PC-3 (cell line): ENCODE measurements at regions not wholly inside any gene's neighbourhood (a gene's known extent, or its start where the extent isn't known, plus 50 kb on each side); places are given as distances from the start of the nearest gene placed in this dataset.

Experiments
- ATAC-seq: fragments of 200-7000 bp; cut with Tn5 transposase; 2 replicates; pipeline ENCODE4 v1.9.1; 2020; ENCODE audit warnings: mild to moderate bottlenecking, moderate library complexity
- BruUV-seq: library from RNA; stranded (reverse); fragments of 400-500 nt; replicated peaks from 2 replicates; lab custom pipeline; 2021; lab: Mats Ljungman, UMichigan
- CTCF ChIA-PET: fragments of 300-600 bp; sonication (Branson Sonifier 250); formaldehyde crosslinking; loops from one replicate; lab custom pipeline; 2022; ENCODE audit warnings: antibody characterized with exemption; lab: Charles Lee
- POLR2A ChIA-PET: fragments of 300-600 bp; sonication (Branson Sonifier 250); formaldehyde crosslinking; loops from one replicate; lab custom pipeline; 2022; ENCODE audit warnings: antibody characterized with exemption; ENCODE audit not compliant: unreplicated experiment; lab: Charles Lee
- DNase-seq: peaks from one replicate; pipeline ENCODE4 v3.0.0-alpha.2; 2015
- H2AFZ ChIP-seq: fragments of 300-600 bp; sonication (generic); 2 replicates; pipeline ENCODE4 v1.6.0; 2016; ENCODE audit warnings: antibody characterized with exemption, low read length
- H3F3A ChIP-seq: fragments of 300-600 bp; sonication (generic); one replicate; pipeline ENCODE4 v1.6.0; 2017; ENCODE audit warnings: antibody characterized with exemption, low read length, control low read depth, mild to moderate bottlenecking; ENCODE audit not compliant: unreplicated experiment
- H3K27ac ChIP-seq: fragments of 300-600 bp; sonication (generic); 2 replicates; pipeline ENCODE4 v1.5.1; 2016; ENCODE audit warnings: mild to moderate bottlenecking, low read length
- H3K27me3 ChIP-seq: fragments of 300-600 bp; sonication (generic); 2 replicates; pipeline ENCODE4 v1.6.1; 2016; ENCODE audit warnings: low read length, mixed read lengths
- H3K36me3 ChIP-seq: fragments of 300-600 bp; sonication (generic); 2 replicates; pipeline ENCODE4 v1.6.1; 2016; ENCODE audit warnings: low read depth, mixed run types, low read length, mixed read lengths
- H3K4me1 ChIP-seq: fragments of 300-600 bp; sonication (generic); 2 replicates; pipeline ENCODE4 v1.5.1; 2016; ENCODE audit warnings: low read length; ENCODE audit not compliant: insufficient read depth
- H3K4me2 ChIP-seq: fragments of 300-600 bp; sonication (generic); 2 replicates; pipeline ENCODE4 v1.6.0; 2016; ENCODE audit warnings: low read length
- H3K4me3 ChIP-seq: fragments of 300-600 bp; sonication (generic); 2 replicates; pipeline ENCODE4 v1.5.1; 2016; ENCODE audit warnings: mild to moderate bottlenecking, low read length, mixed read lengths
- H3K79me2 ChIP-seq: fragments of 300-600 bp; sonication (generic); 2 replicates; pipeline ENCODE4 v1.6.1; 2017; ENCODE audit warnings: low read length, mixed read lengths
- H3K9ac ChIP-seq: fragments of 300-600 bp; sonication (generic); 2 replicates; pipeline ENCODE4 v1.6.0; 2016; ENCODE audit warnings: mild to moderate bottlenecking, low read length
- H3K9me2 ChIP-seq: fragments of 300-600 bp; sonication (generic); replicated peaks from 2 replicates; pipeline ENCODE4 v1.6.1; 2016; ENCODE audit warnings: mixed run types, low read length, mixed read lengths
- H3K9me3 ChIP-seq: fragments of 300-600 bp; sonication (generic); 2 replicates; pipeline ENCODE4 v1.6.1; 2016; ENCODE audit warnings: low read length, mixed read lengths
- H4K20me1 ChIP-seq: fragments of 300-600 bp; sonication (generic); 2 replicates; pipeline ENCODE4 v1.6.1; 2016; ENCODE audit warnings: low read length, mixed read lengths
- EZH2 ChIP-seq: fragments of 300-600 bp; sonication (generic); IDR thresholded peaks from one replicate; pipeline ENCODE4 v1.6.1; 2017; ENCODE audit warnings: antibody characterized with exemption, mild to moderate bottlenecking, low read length; ENCODE audit not compliant: unreplicated experiment
- EZH2phosphoT487 ChIP-seq: fragments of 300-600 bp; sonication (generic); IDR thresholded peaks from 2 replicates; pipeline ENCODE4 v1.6.1; 2018; ENCODE audit warnings: mild to moderate bottlenecking, antibody characterized with exemption, low read length, borderline replicate concordance
- intact Hi-C: fragments of 100-400 bp; cut with micrococcal nuclease; formaldehyde crosslinking; loops from 2 replicates; pipeline ENCODE4 v1.9.0; 2023
- TF ChIP-seq, protein P1 (sequence below): fragments of 300-600 bp; sonication (generic); conservative IDR thresholded peaks from 2 replicates; pipeline ENCODE4 v1.5.1; 2017; ENCODE audit warnings: antibody characterized with exemption, low read depth, mild to moderate bottlenecking, low read length

DNA sequence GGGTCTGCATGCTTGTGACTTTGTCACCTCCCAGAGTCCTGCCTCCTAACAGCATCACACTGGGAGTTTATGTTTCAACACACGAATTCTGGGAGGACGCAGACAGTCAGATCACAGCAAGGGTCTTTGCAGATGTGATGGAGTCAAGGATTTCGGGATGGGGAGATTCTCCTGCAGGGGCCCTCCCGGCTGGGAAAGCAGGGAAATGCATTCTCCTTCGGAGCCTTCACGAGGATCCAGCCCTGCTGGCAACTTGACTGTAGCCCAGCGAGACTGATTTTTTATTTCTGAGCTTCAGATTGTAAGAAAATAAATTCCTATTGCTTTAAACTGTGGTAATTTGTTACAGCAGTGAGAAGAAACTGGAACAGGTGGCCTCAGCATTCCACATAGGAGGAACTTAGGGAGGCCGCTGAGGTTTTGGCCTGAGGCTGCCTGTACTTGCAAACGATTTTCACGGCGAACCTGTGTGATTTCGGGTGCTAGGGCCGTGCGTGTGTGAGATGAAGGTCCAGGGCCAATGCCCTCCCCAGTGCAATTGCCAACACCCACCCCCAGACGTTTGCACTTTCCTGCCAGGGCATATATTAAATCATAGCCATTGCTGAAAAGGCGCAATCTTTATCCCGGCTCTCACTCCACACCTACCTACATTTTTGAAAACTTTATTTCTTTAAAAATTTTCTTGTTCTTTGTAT, 79.8 kb downstream of the ASB1 start:
- CTCF ChIA-PET, result no interaction called here
- no peaks in the 10 kb centered on the region for H3K4me1 ChIP-seq

DNA sequence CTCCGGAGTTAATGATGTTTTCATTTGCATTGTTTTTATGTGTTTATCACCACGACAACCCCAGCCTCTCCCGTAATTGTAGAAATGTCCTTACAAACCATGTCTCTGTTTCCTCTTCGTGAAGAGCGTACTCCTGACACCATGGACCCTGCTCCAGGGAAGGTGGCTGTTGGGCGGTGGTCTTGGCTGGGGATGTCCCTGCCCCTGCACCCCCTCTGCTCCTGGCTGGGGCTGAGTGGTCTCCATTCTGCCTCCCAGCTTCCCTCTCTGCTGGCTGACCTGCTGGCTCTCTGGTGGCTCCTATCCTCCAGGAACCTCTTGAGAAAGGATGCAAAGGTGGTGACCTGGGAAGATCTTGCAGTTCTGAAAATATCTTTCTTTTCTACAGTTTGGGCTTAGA, 81.1 kb downstream of the ASB1 start:
- POLR2A ChIA-PET, result no interaction called here
- DNase-seq (no peak), ATAC-seq (no peak)
- TF ChIP-seq EZH2, result no peak
- no peak for TF ChIP-seq EZH2phosphoT487
- TF ChIP-seq, protein P1, sequence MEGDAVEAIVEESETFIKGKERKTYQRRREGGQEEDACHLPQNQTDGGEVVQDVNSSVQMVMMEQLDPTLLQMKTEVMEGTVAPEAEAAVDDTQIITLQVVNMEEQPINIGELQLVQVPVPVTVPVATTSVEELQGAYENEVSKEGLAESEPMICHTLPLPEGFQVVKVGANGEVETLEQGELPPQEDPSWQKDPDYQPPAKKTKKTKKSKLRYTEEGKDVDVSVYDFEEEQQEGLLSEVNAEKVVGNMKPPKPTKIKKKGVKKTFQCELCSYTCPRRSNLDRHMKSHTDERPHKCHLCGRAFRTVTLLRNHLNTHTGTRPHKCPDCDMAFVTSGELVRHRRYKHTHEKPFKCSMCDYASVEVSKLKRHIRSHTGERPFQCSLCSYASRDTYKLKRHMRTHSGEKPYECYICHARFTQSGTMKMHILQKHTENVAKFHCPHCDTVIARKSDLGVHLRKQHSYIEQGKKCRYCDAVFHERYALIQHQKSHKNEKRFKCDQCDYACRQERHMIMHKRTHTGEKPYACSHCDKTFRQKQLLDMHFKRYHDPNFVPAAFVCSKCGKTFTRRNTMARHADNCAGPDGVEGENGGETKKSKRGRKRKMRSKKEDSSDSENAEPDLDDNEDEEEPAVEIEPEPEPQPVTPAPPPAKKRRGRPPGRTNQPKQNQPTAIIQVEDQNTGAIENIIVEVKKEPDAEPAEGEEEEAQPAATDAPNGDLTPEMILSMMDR, result no peak
- Histone ChIP-seq H3K4me3 (no peak overlapping the region), H2AFZ (no peak overlapping the region), H3K4me2 (no peak overlapping the region), H3K27me3 (no peaks in the 10 kb centered on the region), H3K36me3 (no peaks in the 10 kb centered on the region), H3K4me1 (peaks cover 5% of the 10 kb centered on the region; the same call in 1 of the 2 replicates), H4K20me1 (no peaks in the 10 kb centered on the region), H3K79me2 (no peaks in the 10 kb centered on the region), H3K9me3 (no peaks in the 10 kb centered on the region), H3K9me2 (no peaks in the 10 kb centered on the region), H3F3A (no peaks in the 10 kb centered on the region), H3K9ac (no peak overlapping the region), H3K27ac (no peak overlapping the region)
- intact Hi-C loops, result no loop called here
- CTCF ChIA-PET, result no interaction called here
- no TSS peak for BruUV-seq

More for the DNA sequence above, 79.8 kb downstream of the ASB1 start:
- H3K36me3 ChIP-seq, result no peaks in the 10 kb centered on the region
- no peaks in the 10 kb centered on the region for H3K79me2 ChIP-seq
- no peak for TF ChIP-seq EZH2
- no peak for TF ChIP-seq EZH2phosphoT487
- TF ChIP-seq, protein P1, result no peak
- no TSS peak for BruUV-seq
- POLR2A ChIA-PET, result no interaction called here
- no peak overlapping the region for H2AFZ ChIP-seq
- H3K27ac ChIP-seq, result no peak overlapping the region
- ATAC-seq (no peak), DNase-seq (no peak)
- no peak overlapping the region for H3K4me2 ChIP-seq
- no peak overlapping the region for H3K4me3 ChIP-seq
- intact Hi-C loops, result no loop called here
- H3F3A ChIP-seq, result no peaks in the 10 kb centered on the region
- H3K9me3 ChIP-seq, result no peaks in the 10 kb centered on the region
- no peaks in the 10 kb centered on the region for H4K20me1 ChIP-seq
- no peaks in the 10 kb centered on the region for H3K9me2 ChIP-seq
- H3K27me3 ChIP-seq, result no peaks in the 10 kb centered on the region
- H3K9ac ChIP-seq, result no peak overlapping the region

DNA sequence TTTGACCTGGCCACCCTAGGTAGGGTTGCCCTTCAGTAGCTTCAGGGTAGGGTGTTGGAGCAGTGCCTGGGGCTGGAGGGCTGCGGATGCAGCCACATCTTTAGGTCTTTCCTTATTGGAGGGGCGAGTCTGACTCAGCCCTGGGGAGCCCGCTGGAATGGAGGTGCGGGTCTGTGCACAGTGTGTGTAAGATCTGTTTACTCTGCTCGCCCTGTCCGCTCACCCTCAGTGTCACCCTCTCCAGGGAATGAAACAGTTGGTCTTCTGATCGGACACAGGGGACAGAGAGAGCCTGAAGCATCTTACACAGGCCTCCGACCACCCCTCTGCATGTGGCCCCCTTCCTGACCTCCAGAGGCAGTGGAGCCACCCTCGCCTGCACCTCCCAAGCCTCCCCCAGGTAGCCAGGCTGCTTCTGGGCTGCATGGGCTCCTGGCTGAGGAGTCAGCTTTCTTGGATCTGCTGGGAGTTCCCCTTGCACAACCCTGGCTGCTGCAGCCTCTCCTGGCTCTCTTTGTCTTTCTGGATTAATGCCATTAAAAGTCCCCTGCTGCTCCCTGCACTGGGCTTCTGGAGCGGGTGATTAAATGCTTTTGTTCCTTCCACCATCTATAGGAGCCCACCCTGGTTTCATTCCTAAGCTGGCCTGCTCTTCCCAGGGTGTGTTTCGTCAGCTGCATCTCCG, 82.6 kb downstream of the ASB1 start:
- no peaks in the 10 kb centered on the region for H4K20me1 ChIP-seq
- H3K4me3 ChIP-seq, result no peak overlapping the region
- no peaks in the 10 kb centered on the region for H3F3A ChIP-seq
- ATAC-seq (no peak), DNase-seq (no peak)
- H2AFZ ChIP-seq, result no peak overlapping the region
- ChIA-PET CTCF (no interaction called here), POLR2A (no interaction called here)
- intact Hi-C loops, result no loop called here
- H3K9me3 ChIP-seq, result no peaks in the 10 kb centered on the region
- H3K4me1 ChIP-seq, result peaks cover 5% of the 10 kb centered on the region; the same call in 1 of the 2 replicates
- H3K4me2 ChIP-seq, result no peak overlapping the region
- no peaks in the 10 kb centered on the region for H3K27me3 ChIP-seq
- no TSS peak for BruUV-seq
- no peaks in the 10 kb centered on the region for H3K79me2 ChIP-seq
- no peaks in the 10 kb centered on the region for H3K9me2 ChIP-seq
- H3K36me3 ChIP-seq, result no peaks in the 10 kb centered on the region
- TF ChIP-seq EZH2 (no peak), EZH2phosphoT487 (no peak)
- TF ChIP-seq, protein P1, result no peak
- no peak overlapping the region for H3K9ac ChIP-seq
- H3K27ac ChIP-seq, result no peak overlapping the region
